Activated CD4-positive, alpha-beta T cell treated with anti-CD3 and anti-CD28 coated beads for 36 hours (primary cell): ENCODE measurements at regions not wholly inside any gene's neighbourhood (a gene's known extent, or its start where the extent isn't known, plus 50 kb on each side); places are given as distances from the start of the nearest gene placed in this dataset.

ENCODE experiments used
- ATAC-seq: fragments of 200-7000 bp; cut with Tn5 transposase; one replicate; pipeline ENCODE4 v1.10.0; 2021; ENCODE audit warnings: mild to moderate bottlenecking, moderate library complexity
- CTCF ChIA-PET: fragments of 350-600 bp; sonication (Branson Sonifier 250); formaldehyde crosslinking; loops from one replicate; lab custom pipeline; 2021; ENCODE audit warnings: antibody characterized with exemption; lab: Charles Lee
- POLR2A ChIA-PET: fragments of 350-600 bp; sonication (Branson Sonifier 250); formaldehyde crosslinking; loops from one replicate; lab custom pipeline; 2021; ENCODE audit warnings: antibody characterized with exemption, inconsistent platforms; lab: Charles Lee
- DNase-seq: peaks from one replicate; pipeline ENCODE4 v3.0.0-alpha.2; 2020
- H3K27ac Mint-ChIP-seq: one replicate; pipeline ENCODE4 v1.8.0; 2021; ENCODE audit warnings: mixed read lengths
- H3K27me3 Mint-ChIP-seq: one replicate; pipeline ENCODE4 v1.8.0; 2021; ENCODE audit warnings: mixed read lengths
- H3K36me3 Mint-ChIP-seq: one replicate; pipeline ENCODE4 v1.8.0; 2021; ENCODE audit warnings: low read depth, mixed read lengths
- H3K4me1 Mint-ChIP-seq: one replicate; pipeline ENCODE4 v1.8.0; 2021; ENCODE audit warnings: mixed read lengths
- H3K4me3 Mint-ChIP-seq: one replicate; pipeline ENCODE4 v1.8.0; 2021; ENCODE audit warnings: mild to moderate bottlenecking, moderate library complexity, mixed read lengths
- H3K9me3 Mint-ChIP-seq: one replicate; pipeline ENCODE4 v1.8.0; 2021; ENCODE audit warnings: low read depth, mixed read lengths
- intact Hi-C, 2 experiments: fragments of 100-400 bp; cut with DNase I in 1 of 2; cut with micrococcal nuclease in 1 of 2; formaldehyde crosslinking; loops; one replicate each; pipeline versions ENCODE4 v1.14.2 to v1.15.1; 2022 to 2024; cut with DNase I, micrococcal nuclease

DNA sequence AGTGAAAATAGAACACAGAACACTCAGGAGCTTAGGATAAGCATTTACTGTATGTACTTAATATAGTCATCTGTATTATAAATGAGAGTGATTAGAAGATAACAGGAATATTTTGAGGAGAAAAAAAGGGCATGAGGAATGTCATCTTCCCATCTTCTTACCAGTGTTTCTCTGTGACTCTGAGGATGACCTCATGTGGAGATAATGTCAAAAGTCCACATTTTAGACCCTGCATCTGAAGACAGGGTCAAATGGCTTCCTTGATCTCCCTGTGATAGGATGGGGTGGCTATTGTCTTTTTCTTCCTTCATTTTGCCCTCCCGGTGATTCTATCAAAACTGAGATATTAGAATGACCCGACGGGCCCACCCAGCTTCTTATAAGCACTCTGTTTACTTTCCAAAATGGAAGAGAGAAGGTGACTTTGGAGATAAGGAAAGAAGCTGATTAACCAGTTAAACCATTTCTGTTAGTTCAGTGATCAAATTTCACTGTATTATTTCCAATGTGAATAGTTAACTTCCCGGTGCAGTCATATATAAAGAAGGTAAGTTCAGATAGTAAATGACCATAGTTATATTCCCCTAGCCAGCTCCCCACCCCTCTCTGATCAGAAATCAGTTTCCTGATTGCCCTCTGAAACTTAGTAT, 115.7 kb upstream of the SALL4 start:
- POLR2A ChIA-PET, result no interaction called here
- CTCF ChIA-PET, result interaction anchor here (0.5 to 0.9 kb wide), 2 partner anchors 126 to 639 kb away, joined by 3 read pairs; no protein-coding TSS in a partner anchor
- no peaks in the 10 kb centered on the region for H3K9me3 Mint-ChIP-seq
- intact Hi-C loops, result no loop called here
- no peaks in the 10 kb centered on the region for H3K36me3 Mint-ChIP-seq
- no peak overlapping the region for H3K4me3 Mint-ChIP-seq
- no peaks in the 10 kb centered on the region for H3K4me1 Mint-ChIP-seq
- H3K27ac Mint-ChIP-seq, result no peak overlapping the region
- no peak for DNase-seq
- peaks cover 5% of the 10 kb centered on the region for H3K27me3 Mint-ChIP-seq
- no peak for ATAC-seq

DNA sequence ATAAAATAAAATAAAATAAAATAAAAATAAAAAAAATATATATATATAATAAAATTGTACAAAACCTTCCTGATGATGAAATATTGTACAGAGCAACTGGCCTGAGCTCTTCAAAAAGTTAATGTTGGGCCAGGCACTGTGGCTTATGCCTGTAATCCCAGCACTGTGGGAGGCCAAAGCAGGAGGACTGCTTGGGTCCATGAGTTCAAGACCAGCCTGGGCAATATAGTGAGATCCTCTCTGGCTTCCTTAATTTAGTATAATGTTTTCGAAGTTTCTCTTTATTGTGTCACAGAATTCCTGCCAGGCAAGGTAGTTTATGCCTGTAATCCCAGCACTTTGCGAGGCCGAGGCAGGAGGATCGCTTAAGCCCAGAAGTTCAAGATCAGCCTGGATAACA, 113.9 kb upstream of the SALL4 start:
- H3K9me3 Mint-ChIP-seq, result no peaks in the 10 kb centered on the region
- no peak overlapping the region for H3K27ac Mint-ChIP-seq
- H3K36me3 Mint-ChIP-seq, result no peaks in the 10 kb centered on the region
- DNase-seq, result no peak
- no peak overlapping the region for H3K4me3 Mint-ChIP-seq
- intact Hi-C loops, result no loop called here
- peaks cover 9% of the 10 kb centered on the region for H3K27me3 Mint-ChIP-seq
- CTCF ChIA-PET, result no interaction called here
- POLR2A ChIA-PET, result no interaction called here
- no peak for ATAC-seq
- H3K4me1 Mint-ChIP-seq, result no peaks in the 10 kb centered on the region

DNA sequence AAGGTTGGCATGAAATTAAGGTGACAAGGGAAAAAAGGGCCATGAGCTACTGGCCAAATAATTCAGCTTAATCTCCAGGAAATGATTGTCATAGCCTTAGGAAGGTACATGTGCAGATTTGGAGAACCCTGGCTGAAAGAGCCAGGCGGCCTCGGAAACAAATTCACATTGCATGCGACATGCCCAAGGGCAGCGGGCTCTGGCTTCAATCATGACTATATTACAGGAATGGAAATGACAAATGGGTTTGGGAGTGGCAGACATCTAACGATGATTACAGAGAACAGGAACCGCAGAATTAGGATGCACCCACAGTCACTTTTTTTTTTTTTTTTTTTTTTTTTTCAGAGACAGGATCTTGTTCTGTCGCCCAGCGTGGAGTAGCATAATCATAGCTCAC, 112.4 kb upstream of the SALL4 start:
- intact Hi-C loops, result no loop called here
- no peak overlapping the region for H3K4me3 Mint-ChIP-seq
- CTCF ChIA-PET, result no interaction called here
- POLR2A ChIA-PET, result interaction anchor here (0.6 kb wide), 1 partner anchor 270 kb away, joined by 3 read pairs; no protein-coding TSS in a partner anchor
- H3K4me1 Mint-ChIP-seq, result no peaks in the 10 kb centered on the region
- H3K27me3 Mint-ChIP-seq, result peaks cover 10% of the 10 kb centered on the region
- no peak overlapping the region for H3K27ac Mint-ChIP-seq
- ATAC-seq (no peak), DNase-seq (no peak)
- no peaks in the 10 kb centered on the region for H3K9me3 Mint-ChIP-seq
- H3K36me3 Mint-ChIP-seq, result no peaks in the 10 kb centered on the region

DNA sequence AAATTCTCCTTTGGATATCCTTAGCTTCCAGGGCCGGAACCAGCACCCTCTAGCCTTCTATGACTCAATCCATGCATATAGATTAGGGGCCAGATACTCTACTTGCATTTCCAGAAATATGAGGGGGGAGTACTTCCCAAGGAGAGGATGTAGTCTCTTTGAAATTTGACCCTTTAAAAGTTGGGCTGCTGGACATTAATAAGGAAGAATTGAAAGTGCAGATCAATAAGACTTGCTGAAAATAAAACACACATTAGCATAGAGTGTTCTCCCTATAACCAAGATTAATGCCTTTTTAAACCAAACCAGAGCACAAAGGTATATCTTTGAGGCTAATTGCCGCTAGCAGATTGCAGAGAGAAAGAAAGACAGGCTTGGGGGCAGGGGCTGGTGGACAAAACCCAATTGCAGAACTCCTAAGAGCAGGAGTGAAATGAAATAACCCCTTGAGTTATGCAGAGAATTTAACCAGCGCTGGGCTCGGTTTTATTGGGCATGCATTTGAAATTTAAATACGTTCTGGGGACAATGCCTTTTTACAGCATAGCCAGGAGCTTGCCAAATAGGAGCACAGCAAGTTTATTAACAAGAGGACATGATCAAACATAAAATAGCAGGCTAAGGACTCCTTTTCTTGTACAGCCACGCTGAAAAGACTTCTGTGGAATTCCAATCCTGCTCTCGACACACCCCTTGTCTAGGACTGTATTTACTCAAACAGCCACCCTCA, 108.2 kb upstream of the SALL4 start:
- Mint-ChIP-seq H3K4me1 (no peaks in the 10 kb centered on the region), H3K9me3 (no peaks in the 10 kb centered on the region), H3K4me3 (no peak overlapping the region), H3K27me3 (peaks cover 15% of the 10 kb centered on the region), H3K36me3 (no peaks in the 10 kb centered on the region), H3K27ac (no peak overlapping the region)
- ATAC-seq, result no peak
- ChIA-PET CTCF (no interaction called here), POLR2A (no interaction called here)
- intact Hi-C loops, result no loop called here
- DNase-seq, result no peak

DNA sequence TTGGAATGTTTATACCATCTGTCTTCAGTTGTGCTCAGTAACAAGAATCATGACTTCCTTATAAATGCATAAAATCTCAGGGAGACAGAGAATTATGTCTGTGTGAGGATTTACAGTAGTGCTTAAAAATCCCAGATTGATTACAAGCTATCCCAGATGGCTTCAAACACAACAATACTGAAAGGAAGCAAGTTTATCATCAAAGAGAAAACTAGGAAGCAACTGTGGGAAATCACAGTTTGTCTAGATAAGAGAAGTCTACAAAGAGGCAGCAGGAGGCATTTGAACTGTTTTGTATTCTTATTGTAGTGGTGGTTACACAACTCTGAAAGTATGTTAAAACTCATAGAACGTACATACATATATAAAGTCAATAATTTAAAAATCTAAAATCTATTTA, 104.4 kb upstream of the SALL4 start:
- Mint-ChIP-seq H3K4me1 (no peaks in the 10 kb centered on the region), H3K4me3 (no peak overlapping the region), H3K36me3 (no peaks in the 10 kb centered on the region), H3K27me3 (peaks cover 9% of the 10 kb centered on the region), H3K9me3 (no peaks in the 10 kb centered on the region), H3K27ac (no peak overlapping the region)
- POLR2A ChIA-PET, result no interaction called here
- ATAC-seq (no peak), DNase-seq (no peak)
- CTCF ChIA-PET, result no interaction called here
- intact Hi-C loops, result no loop called here

DNA sequence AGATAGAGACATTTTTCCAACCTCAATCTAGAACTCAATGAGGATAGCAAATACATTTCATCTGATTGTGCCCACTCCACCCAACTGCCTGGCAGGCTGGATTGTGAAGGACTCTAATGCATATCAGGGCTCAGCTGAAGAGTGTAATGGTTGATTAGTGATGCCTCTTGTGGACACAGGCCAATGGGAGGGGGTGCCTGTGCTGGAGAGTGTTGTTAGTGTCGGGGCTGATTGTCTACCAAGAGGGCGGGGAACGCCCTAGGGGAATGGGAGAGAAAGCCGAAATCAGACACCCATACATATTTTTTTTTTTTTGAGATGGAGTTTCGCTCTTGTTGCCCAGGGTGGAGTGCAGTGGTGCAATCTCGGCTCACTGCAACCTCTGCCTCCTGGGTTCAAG, 103.7 kb upstream of the SALL4 start:
- Mint-ChIP-seq H3K4me3 (no peak overlapping the region), H3K27ac (no peak overlapping the region), H3K9me3 (no peaks in the 10 kb centered on the region), H3K36me3 (no peaks in the 10 kb centered on the region), H3K27me3 (peaks cover 9% of the 10 kb centered on the region), H3K4me1 (no peaks in the 10 kb centered on the region)
- intact Hi-C loops, result no loop called here
- ATAC-seq (no peak), DNase-seq (no peak)
- ChIA-PET POLR2A (no interaction called here), CTCF (no interaction called here)

DNA sequence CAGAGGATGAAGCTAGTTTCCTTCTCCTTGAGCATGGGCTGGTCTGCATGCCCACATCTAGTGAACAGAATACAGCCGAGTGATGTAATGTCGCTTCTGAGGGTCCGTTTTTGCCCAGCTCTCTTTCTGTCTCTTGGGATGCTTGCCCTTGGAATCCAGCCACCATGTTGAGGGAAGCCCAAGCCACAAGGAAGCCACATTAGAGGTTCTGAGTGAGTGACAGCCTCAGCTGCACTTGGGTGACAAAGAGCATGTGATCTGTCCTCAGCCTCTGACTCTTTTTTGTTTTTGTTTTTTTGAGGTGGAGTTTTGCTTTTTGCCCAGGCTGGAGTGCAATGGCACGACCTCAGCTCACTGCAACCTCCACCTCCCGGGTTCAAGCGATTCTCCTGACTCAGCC, 100.6 kb upstream of the SALL4 start:
- H3K36me3 Mint-ChIP-seq, result no peaks in the 10 kb centered on the region
- ATAC-seq (no peak), DNase-seq (no peak)
- no peaks in the 10 kb centered on the region for H3K9me3 Mint-ChIP-seq
- peaks cover 9% of the 10 kb centered on the region for H3K27me3 Mint-ChIP-seq
- H3K27ac Mint-ChIP-seq, result no peak overlapping the region
- no peak overlapping the region for H3K4me3 Mint-ChIP-seq
- ChIA-PET POLR2A (no interaction called here), CTCF (interaction anchor here (0.5 kb wide), 1 partner anchor 128 kb away, joined by 3 read pairs; no protein-coding TSS in a partner anchor)
- H3K4me1 Mint-ChIP-seq, result no peaks in the 10 kb centered on the region
- intact Hi-C loops, result no loop called here

DNA sequence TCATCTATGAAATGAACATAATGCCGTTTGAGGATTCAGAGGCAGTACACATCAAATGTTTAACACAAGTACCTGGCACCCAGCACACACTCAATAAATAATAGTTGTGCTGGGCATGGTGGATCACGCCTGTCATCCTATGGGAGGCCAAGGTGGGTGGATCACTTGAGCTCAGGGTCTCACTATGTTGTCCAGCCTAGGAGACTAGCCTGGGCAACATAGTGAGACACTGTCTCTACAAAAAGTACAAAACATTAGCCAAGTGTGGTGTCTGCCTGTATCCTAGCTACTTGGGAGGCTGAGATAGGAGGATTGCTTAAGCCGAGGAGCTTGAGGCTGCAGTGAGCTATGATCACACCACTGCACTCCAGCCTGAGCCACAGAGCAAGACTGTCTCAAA, 98.1 kb upstream of the SALL4 start:
- H3K4me1 Mint-ChIP-seq, result no peaks in the 10 kb centered on the region
- DNase-seq (no peak), ATAC-seq (no peak)
- H3K4me3 Mint-ChIP-seq, result no peak overlapping the region
- ChIA-PET POLR2A (interaction anchor here (0.6 kb wide), 1 partner anchor 34 kb away, joined by 3 read pairs; no protein-coding TSS in a partner anchor), CTCF (no interaction called here)
- intact Hi-C loops, result no loop called here
- H3K9me3 Mint-ChIP-seq, result no peaks in the 10 kb centered on the region
- H3K27ac Mint-ChIP-seq, result no peak overlapping the region
- peaks cover 5% of the 10 kb centered on the region for H3K27me3 Mint-ChIP-seq
- H3K36me3 Mint-ChIP-seq, result no peaks in the 10 kb centered on the region

DNA sequence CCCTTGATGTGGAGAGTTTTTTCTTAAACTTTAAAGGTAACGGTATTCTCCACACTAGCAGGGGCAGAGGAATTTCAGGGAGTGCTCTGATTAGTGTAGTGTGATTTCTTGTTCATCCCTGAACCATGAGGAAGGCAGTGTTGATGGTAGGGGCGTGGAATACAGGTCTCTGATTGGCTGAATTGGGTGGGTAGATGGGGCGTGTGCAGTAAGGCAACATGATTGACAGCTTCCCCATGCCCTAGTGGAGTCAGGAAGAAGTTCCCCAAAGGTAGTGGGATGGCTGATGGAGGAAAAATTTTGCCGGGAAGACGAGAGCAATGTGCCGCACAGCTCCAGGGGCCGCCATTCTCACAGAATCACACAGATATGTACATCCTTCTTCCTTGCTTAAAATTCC, 97.4 kb upstream of the SALL4 start:
- ChIA-PET CTCF (no interaction called here), POLR2A (no interaction called here)
- H3K4me3 Mint-ChIP-seq, result no peak overlapping the region
- no peak for ATAC-seq
- peaks cover 5% of the 10 kb centered on the region for H3K27me3 Mint-ChIP-seq
- DNase-seq, result no peak
- H3K36me3 Mint-ChIP-seq, result no peaks in the 10 kb centered on the region
- intact Hi-C loops, result no loop called here
- H3K27ac Mint-ChIP-seq, result no peak overlapping the region
- H3K4me1 Mint-ChIP-seq, result no peaks in the 10 kb centered on the region
- no peaks in the 10 kb centered on the region for H3K9me3 Mint-ChIP-seq

DNA sequence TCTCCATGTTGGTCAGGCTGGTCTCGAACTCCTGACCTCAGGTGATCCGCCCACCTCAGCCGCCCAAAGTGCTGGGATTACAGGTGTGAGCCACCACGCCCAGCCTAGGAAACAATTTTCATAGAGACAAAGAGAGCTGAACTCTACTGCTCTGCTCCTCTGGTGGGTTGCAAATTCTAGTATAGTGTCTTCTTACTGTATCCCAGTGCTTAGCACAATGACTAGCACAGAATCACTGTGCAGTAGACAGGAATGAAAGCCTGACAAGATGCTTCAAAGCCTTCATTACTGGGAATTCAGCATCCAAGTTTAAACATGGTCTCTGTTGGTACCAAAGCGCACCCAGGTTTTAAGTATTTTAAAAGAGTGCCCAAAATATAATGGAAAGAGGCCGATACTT, 96.5 kb upstream of the SALL4 start:
- H3K27ac Mint-ChIP-seq, result no peak overlapping the region
- POLR2A ChIA-PET, result no interaction called here
- peaks cover 2% of the 10 kb centered on the region for H3K27me3 Mint-ChIP-seq
- no peaks in the 10 kb centered on the region for H3K4me1 Mint-ChIP-seq
- H3K9me3 Mint-ChIP-seq, result no peaks in the 10 kb centered on the region
- ATAC-seq, result no peak
- no peaks in the 10 kb centered on the region for H3K36me3 Mint-ChIP-seq
- CTCF ChIA-PET, result no interaction called here
- no peak overlapping the region for H3K4me3 Mint-ChIP-seq
- no peak for DNase-seq
- intact Hi-C loops, result no loop called here

DNA sequence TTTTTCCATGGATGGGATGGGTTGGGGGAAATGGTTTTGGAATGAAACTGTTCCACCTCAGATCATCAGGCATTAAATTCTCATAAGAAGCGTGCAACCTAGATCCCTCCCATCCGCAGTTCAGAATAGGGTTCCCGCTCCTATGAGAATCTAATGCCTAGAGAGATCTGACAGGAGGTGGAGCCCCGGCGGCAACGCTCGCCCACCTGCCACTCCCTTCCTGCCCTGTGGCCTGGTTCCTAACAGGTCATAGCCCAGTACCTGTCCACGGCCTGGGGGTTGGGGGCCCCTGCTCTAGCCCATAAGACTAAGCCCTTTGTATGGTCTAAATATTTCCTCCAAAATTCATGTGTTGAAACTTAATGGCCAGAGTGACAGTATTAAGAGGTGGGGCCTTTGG, 92.3 kb upstream of the SALL4 start:
- H3K36me3 Mint-ChIP-seq, result no peaks in the 10 kb centered on the region
- H3K27ac Mint-ChIP-seq, result no peak overlapping the region
- no peak overlapping the region for H3K4me3 Mint-ChIP-seq
- ChIA-PET POLR2A (no interaction called here), CTCF (no interaction called here)
- peaks cover 2% of the 10 kb centered on the region for H3K27me3 Mint-ChIP-seq
- H3K4me1 Mint-ChIP-seq, result no peaks in the 10 kb centered on the region
- intact Hi-C loops, result no loop called here
- ATAC-seq (no peak), DNase-seq (no peak)
- H3K9me3 Mint-ChIP-seq, result no peaks in the 10 kb centered on the region

DNA sequence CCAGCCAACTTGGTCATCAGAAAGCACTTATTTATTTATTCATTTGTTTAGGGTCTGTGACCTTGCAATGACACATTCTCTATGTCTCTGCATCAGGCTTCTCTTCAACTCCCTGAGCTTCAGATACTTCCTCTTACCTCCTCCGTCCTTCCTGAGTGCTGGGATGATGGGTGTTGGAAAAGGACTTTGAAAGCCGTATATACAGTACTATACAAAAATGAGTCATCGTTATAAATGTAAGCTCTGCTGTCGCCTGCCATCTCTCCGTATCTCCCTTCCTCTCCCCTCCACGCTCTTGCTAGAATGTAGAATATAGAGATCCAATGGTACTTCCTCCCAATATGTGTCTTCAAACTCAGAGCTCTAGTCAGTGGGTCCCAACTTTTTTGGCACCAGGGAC, 91.9 kb upstream of the SALL4 start:
- Mint-ChIP-seq H3K36me3 (no peaks in the 10 kb centered on the region), H3K27me3 (peaks cover 5% of the 10 kb centered on the region), H3K4me3 (no peak overlapping the region), H3K27ac (no peak overlapping the region), H3K9me3 (no peaks in the 10 kb centered on the region), H3K4me1 (no peaks in the 10 kb centered on the region)
- ChIA-PET POLR2A (no interaction called here), CTCF (no interaction called here)
- ATAC-seq (no peak), DNase-seq (no peak)
- intact Hi-C loops, result no loop called here
